Urothelium cell line (cell line): ENCODE measurements at regions not wholly inside any gene's neighbourhood (a gene's known extent, or its start where the extent isn't known, plus 50 kb on each side); places are given as distances from the start of the nearest gene placed in this dataset.

Source experiments
- DNase-seq: peaks from one replicate; pipeline ENCODE4 v3.0.0; 2011; ENCODE audit warnings: low spot score, mixed read lengths
- FAIRE-seq: peaks from 2 replicates; lab custom pipeline; 2011; peaks lifted over from hg19 to GRCh38; lab: Jason Lieb, UNC

GRCh38 chr11:134753771-134754520 lies 341.9 kb upstream of the B3GAT1 start:
- DNase-seq (no peak), FAIRE-seq (no peak)

- FAIRE-seq, result no peak
- DNase-seq, result no peak
Observed at GRCh38 chr11:134752964-134753770, 341.1 kb upstream of the B3GAT1 start.

- FAIRE-seq (no peak), DNase-seq (no peak)
Observed at GRCh38 chr11:134752526-134752925, 340.5 kb upstream of the B3GAT1 start.

- DNase-seq (no peak), FAIRE-seq (no peak)
Observed at GRCh38 chr11:134751766-134752165, 339.7 kb upstream of the B3GAT1 start.

GRCh38 chr11:134751031-134751585 lies 339.1 kb upstream of the B3GAT1 start:
- no peak for DNase-seq
- FAIRE-seq, result no peak

- no peak for FAIRE-seq
- DNase-seq, result no peak
Observed at GRCh38 chr11:134750619-134751018, 338.6 kb upstream of the B3GAT1 start.

- DNase-seq (no peak), FAIRE-seq (no peak)
Observed at GRCh38 chr11:134749040-134749839, 337.2 kb upstream of the B3GAT1 start.

GRCh38 chr11:134746609-134747008 lies 334.6 kb upstream of the B3GAT1 start:
- DNase-seq (no peak), FAIRE-seq (no peak)

GRCh38 chr11:134745456-134745855 lies 333.4 kb upstream of the B3GAT1 start:
- DNase-seq, result no peak
- FAIRE-seq, result no peak

GRCh38 chr11:134743820-134744195 lies 331.8 kb upstream of the B3GAT1 start:
- FAIRE-seq (no peak), DNase-seq (no peak)

- DNase-seq (no peak), FAIRE-seq (no peak)
Observed at GRCh38 chr11:134742956-134743819, 331.1 kb upstream of the B3GAT1 start.

GRCh38 chr11:134742224-134742612 lies 330.2 kb upstream of the B3GAT1 start:
- DNase-seq, result no peak
- no peak for FAIRE-seq

GRCh38 chr11:134741453-134742223 lies 329.6 kb upstream of the B3GAT1 start:
- DNase-seq (no peak), FAIRE-seq (no peak)

- FAIRE-seq, result no peak
Observed at GRCh38 chr11:134740590-134741261, 328.7 kb upstream of the B3GAT1 start.

GRCh38 chr11:134739136-134739535 lies 327.1 kb upstream of the B3GAT1 start:
- DNase-seq, result no peak
- no peak for FAIRE-seq

More at GRCh38 chr11:134740590-134741261, 328.7 kb upstream of the B3GAT1 start:
- no peak for DNase-seq

GRCh38 chr11:134738581-134738980 lies 326.5 kb upstream of the B3GAT1 start:
- peak; percentile 94 for FAIRE-seq

GRCh38 chr11:134737563-134738510 lies 325.8 kb upstream of the B3GAT1 start:
- FAIRE-seq (no peak), DNase-seq (no peak)

More at GRCh38 chr11:134738581-134738980, 326.5 kb upstream of the B3GAT1 start:
- DNase-seq, result no peak
